Stimulated activated effector memory CD8-positive, alpha-beta T cell treated with anti-CD3 and anti-CD28 coated beads, Interleukin-12 subunit alpha, Interleukin-12 subunit beta, amount 100 ng/mL, for 72 hours (primary cell): ENCODE measurements at regions not wholly inside any gene's neighbourhood (a gene's known extent, or its start where the extent isn't known, plus 50 kb on each side); places are given as distances from the start of the nearest gene placed in this dataset.

Source experiments
- ATAC-seq: fragments of 150-1000 bp; cut with Tn5 transposase; 2 replicates; pipeline ENCODE4 v1.10.0; 2021
- DNase-seq, 2 donors: peaks; one replicate each; pipeline ENCODE4 v3.0.0; 2021 to 2022; ENCODE audit warnings: low spot score in 2 of 2
- H3K27ac Mint-ChIP-seq: one replicate; pipeline ENCODE4 v1.8.0; 2022; ENCODE audit warnings: mild to moderate bottlenecking, mixed read lengths
- H3K36me3 Mint-ChIP-seq: one replicate; pipeline ENCODE4 v1.8.0; 2022; ENCODE audit warnings: mild to moderate bottlenecking, mixed read lengths
- H3K4me1 Mint-ChIP-seq: one replicate; pipeline ENCODE4 v1.8.0; 2022; ENCODE audit warnings: mixed read lengths
- H3K4me3 Mint-ChIP-seq: one replicate; pipeline ENCODE4 v1.8.0; 2022; ENCODE audit warnings: mild to moderate bottlenecking, mixed read lengths
- H3K9me3 Mint-ChIP-seq: one replicate; pipeline ENCODE4 v1.8.0; 2022; ENCODE audit warnings: mixed read lengths

GRCh38 chr1:105872817-105873216 is 1183.7 kb upstream of the PRMT6 start:
- ATAC-seq, result no peak
- Mint-ChIP-seq H3K9me3 (peaks cover 16% of the 10 kb centered on the region), H3K27ac (no peak overlapping the region), H3K36me3 (no peaks in the 10 kb centered on the region), H3K4me1 (no peaks in the 10 kb centered on the region), H3K4me3 (no peak overlapping the region)
- no peak for DNase-seq

DNA sequence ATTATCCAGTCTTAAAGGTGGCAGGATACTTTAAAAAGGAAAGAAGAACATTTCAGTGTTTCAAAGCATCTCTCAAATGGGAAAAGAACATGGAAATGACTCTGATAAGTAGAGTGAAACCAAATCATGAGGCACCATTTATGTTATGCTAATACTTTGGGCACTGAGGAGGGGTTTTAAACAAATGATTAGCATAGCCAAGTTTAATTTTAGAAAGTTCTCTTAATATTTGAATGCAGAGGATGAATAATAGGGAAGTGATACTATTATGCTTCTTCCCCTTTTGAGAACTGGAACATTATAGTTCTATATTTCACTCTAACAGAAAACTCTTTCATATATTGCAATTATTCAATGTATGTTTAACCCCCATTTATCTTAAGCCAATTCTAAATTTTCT is 1181.9 kb upstream of the PRMT6 start:
- Mint-ChIP-seq H3K4me1 (no peaks in the 10 kb centered on the region), H3K9me3 (peaks cover 16% of the 10 kb centered on the region), H3K4me3 (no peak overlapping the region), H3K36me3 (no peaks in the 10 kb centered on the region), H3K27ac (no peak overlapping the region)
- DNase-seq (no peak), ATAC-seq (no peak)

DNA sequence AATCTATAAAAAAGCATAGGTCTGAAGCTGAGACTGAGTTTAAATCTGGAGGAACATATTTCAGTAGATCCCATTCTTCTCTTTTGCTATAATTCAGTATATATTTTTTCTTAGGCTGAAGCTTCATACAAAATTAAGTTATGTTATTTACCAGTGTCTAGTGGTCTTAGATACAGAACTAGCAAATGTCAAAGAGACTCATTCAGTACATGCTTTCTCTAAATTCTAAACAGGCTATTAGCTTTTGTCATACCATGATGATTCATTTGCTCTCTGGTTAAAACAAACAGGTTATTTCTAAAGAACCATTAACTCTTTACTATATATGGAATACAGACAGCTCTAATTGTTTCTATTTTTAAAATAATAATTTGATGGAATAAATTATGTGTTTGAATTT is 1170.2 kb upstream of the PRMT6 start:
- Mint-ChIP-seq H3K4me3 (no peak overlapping the region), H3K27ac (no peak overlapping the region), H3K4me1 (no peaks in the 10 kb centered on the region), H3K9me3 (peaks cover 26% of the 10 kb centered on the region), H3K36me3 (no peaks in the 10 kb centered on the region)
- DNase-seq (no peak), ATAC-seq (no peak)

GRCh38 chr1:105891308-105891707 is 1165.2 kb upstream of the PRMT6 start:
- no peaks in the 10 kb centered on the region for H3K36me3 Mint-ChIP-seq
- no peaks in the 10 kb centered on the region for H3K4me1 Mint-ChIP-seq
- no peak overlapping the region for H3K4me3 Mint-ChIP-seq
- H3K27ac Mint-ChIP-seq, result no peak overlapping the region
- DNase-seq (no peak), ATAC-seq (no peak)
- H3K9me3 Mint-ChIP-seq, result peaks cover 36% of the 10 kb centered on the region

- H3K4me3 Mint-ChIP-seq, result no peak overlapping the region
These were observed 1162.5 kb upstream of the PRMT6 start for GRCh38 chr1:105894006-105894405.

GRCh38 chr1:105909811-105910210 is 1146.7 kb upstream of the PRMT6 start:
- Mint-ChIP-seq H3K9me3 (peaks cover 13% of the 10 kb centered on the region), H3K36me3 (no peaks in the 10 kb centered on the region), H3K4me3 (no peak overlapping the region), H3K4me1 (no peaks in the 10 kb centered on the region), H3K27ac (no peak overlapping the region)
- ATAC-seq (no peak), DNase-seq (no peak)

More at GRCh38 chr1:105894006-105894405, 1162.5 kb upstream of the PRMT6 start:
- H3K27ac Mint-ChIP-seq, result no peak overlapping the region
- no peaks in the 10 kb centered on the region for H3K4me1 Mint-ChIP-seq
- no peak for DNase-seq
- no peak for ATAC-seq
- H3K9me3 Mint-ChIP-seq, result peaks cover 40% of the 10 kb centered on the region
- H3K36me3 Mint-ChIP-seq, result no peaks in the 10 kb centered on the region

GRCh38 chr1:105914403-105914802 is 1142.1 kb upstream of the PRMT6 start:
- Mint-ChIP-seq H3K27ac (no peak overlapping the region), H3K9me3 (peaks cover 15% of the 10 kb centered on the region), H3K4me1 (no peaks in the 10 kb centered on the region), H3K36me3 (no peaks in the 10 kb centered on the region), H3K4me3 (no peak overlapping the region)
- ATAC-seq, result no peak
- no peak for DNase-seq

GRCh38 chr1:105934806-105935205 is 1121.7 kb upstream of the PRMT6 start:
- Mint-ChIP-seq H3K36me3 (no peaks in the 10 kb centered on the region), H3K27ac (no peak overlapping the region), H3K4me3 (no peak overlapping the region), H3K4me1 (no peaks in the 10 kb centered on the region), H3K9me3 (peaks cover 17% of the 10 kb centered on the region)
- no peak for DNase-seq
- ATAC-seq, result no peak

DNA sequence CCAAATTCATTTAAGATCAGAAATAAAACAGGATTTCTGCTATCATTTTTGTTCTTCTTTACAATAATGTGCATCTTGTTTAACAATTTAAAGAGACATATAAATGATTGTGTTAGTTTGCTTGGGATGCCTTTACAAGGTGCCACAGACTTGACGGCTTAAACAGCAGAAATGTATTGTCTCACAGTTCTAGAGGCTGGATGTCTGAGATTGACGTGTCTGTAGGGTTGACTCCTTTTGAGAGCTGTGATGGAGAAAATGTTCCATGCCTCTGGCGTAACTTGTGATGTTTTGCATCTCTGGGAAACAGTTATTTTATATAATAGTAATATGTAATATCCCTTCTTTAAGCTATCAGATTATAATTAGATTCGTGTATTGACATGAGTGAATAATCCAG is 1091.6 kb upstream of the PRMT6 start:
- DNase-seq (no peak), ATAC-seq (no peak)
- H3K4me3 Mint-ChIP-seq, result no peak overlapping the region
- no peaks in the 10 kb centered on the region for H3K36me3 Mint-ChIP-seq
- peaks cover 15% of the 10 kb centered on the region for H3K9me3 Mint-ChIP-seq
- no peak overlapping the region for H3K27ac Mint-ChIP-seq
- H3K4me1 Mint-ChIP-seq, result no peaks in the 10 kb centered on the region

DNA sequence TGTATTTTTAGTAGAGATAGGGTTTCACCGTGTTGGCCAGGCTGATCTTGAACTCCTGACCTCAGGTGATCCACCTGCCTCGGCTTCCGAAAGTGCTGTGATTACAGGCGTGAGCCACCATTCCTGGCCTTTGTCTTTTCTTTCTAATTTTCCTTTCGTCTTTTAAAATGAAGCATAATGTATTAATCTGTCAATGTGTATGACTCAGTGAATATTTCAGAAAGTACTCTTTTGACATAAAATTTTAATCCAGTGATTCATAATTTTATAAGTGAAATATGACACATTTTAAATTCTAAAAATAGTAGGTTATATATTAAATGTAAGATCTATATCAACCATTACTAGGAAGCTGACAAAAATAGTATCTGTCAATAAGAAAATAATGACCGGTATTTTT is 1059.0 kb upstream of the PRMT6 start:
- DNase-seq (no peak), ATAC-seq (no peak)
- Mint-ChIP-seq H3K36me3 (no peaks in the 10 kb centered on the region), H3K4me1 (no peaks in the 10 kb centered on the region), H3K27ac (no peak overlapping the region), H3K4me3 (no peak overlapping the region), H3K9me3 (peaks cover 16% of the 10 kb centered on the region)

GRCh38 chr1:106022312-106022902 is 1034.1 kb upstream of the PRMT6 start:
- H3K4me3 Mint-ChIP-seq, result no peak overlapping the region
- DNase-seq, result no peak
- no peak overlapping the region for H3K27ac Mint-ChIP-seq
- no peaks in the 10 kb centered on the region for H3K4me1 Mint-ChIP-seq
- ATAC-seq, result no peak
- H3K36me3 Mint-ChIP-seq, result no peaks in the 10 kb centered on the region
- H3K9me3 Mint-ChIP-seq, result peaks cover 13% of the 10 kb centered on the region

DNA sequence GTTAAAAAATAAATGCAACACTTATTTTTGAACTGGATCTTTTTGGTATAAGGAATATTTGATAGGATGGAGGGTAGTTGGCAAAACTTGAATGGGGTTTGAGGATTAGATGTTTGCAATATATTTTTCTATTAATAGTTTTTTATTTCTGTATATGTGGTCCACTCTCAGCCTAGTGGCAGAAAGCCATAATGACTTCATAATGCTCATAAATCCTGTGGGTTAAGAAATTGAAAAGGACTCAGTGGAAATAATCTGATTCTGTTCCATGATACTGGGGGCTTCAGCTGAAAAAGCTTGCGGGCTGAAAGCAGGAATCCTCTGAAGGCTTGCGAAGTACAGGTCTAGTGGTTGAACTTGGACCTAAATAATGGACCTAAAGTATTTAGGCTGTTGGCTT is 1028.6 kb upstream of the PRMT6 start:
- Mint-ChIP-seq H3K36me3 (no peaks in the 10 kb centered on the region), H3K9me3 (peaks cover 12% of the 10 kb centered on the region), H3K27ac (no peak overlapping the region), H3K4me1 (no peaks in the 10 kb centered on the region), H3K4me3 (no peak overlapping the region)
- DNase-seq (no peak), ATAC-seq (no peak)

- H3K4me1 Mint-ChIP-seq, result no peaks in the 10 kb centered on the region
- no peak for ATAC-seq
- DNase-seq, result no peak
- no peaks in the 10 kb centered on the region for H3K36me3 Mint-ChIP-seq
- no peak overlapping the region for H3K27ac Mint-ChIP-seq
- peaks cover 30% of the 10 kb centered on the region for H3K9me3 Mint-ChIP-seq
- H3K4me3 Mint-ChIP-seq, result no peak overlapping the region
These were observed 1018.9 kb upstream of the PRMT6 start for GRCh38 chr1:106037526-106037925.

DNA sequence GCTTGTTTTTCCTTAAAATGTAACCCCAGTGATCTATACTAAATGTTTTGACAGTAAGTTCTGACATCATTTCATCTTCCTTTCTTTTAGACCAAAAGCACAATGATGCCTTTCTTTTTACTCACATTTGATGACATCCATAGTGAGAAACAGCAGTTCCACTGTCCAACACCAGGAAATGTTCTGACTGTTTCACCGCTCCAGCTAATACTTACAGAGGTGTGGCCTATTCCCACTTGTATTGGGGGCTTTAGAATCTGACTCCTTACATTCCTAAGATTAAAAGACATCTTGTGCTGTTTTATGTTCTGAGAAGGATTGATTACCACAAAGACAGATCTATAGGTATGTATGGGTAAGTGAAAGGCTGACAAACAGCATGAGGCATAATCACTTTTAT is 1018.2 kb upstream of the PRMT6 start:
- peaks cover 30% of the 10 kb centered on the region for H3K9me3 Mint-ChIP-seq
- no peaks in the 10 kb centered on the region for H3K36me3 Mint-ChIP-seq
- no peak overlapping the region for H3K27ac Mint-ChIP-seq
- no peaks in the 10 kb centered on the region for H3K4me1 Mint-ChIP-seq
- DNase-seq, result no peak
- ATAC-seq, result no peak
- no peak overlapping the region for H3K4me3 Mint-ChIP-seq

DNA sequence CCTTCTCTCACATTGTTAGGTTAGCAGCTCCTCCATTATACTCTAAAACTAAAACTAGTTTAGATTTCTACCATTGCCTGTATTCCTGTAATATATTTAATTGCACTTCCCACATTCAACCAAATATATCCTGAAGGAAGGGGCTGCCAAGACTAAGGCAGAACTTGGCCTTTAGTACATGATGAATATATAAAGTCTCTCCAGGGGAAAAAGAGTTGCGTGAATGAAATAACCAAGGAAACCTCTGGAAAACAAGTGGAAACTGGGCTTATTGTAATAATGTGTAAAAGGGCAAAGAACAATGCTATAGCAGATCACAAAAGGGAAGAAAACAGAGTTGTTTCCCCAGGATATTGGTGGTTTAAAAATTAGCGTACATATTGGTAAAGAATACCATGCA is 1012.5 kb upstream of the PRMT6 start:
- Mint-ChIP-seq H3K4me1 (no peaks in the 10 kb centered on the region), H3K27ac (no peak overlapping the region), H3K4me3 (no peak overlapping the region), H3K9me3 (peaks cover 23% of the 10 kb centered on the region), H3K36me3 (no peaks in the 10 kb centered on the region)
- no peak for ATAC-seq
- DNase-seq, result no peak

GRCh38 chr1:106047210-106047609 is 1009.3 kb upstream of the PRMT6 start:
- Mint-ChIP-seq H3K27ac (no peak overlapping the region), H3K36me3 (no peaks in the 10 kb centered on the region), H3K9me3 (peaks cover 21% of the 10 kb centered on the region), H3K4me1 (no peaks in the 10 kb centered on the region), H3K4me3 (no peak overlapping the region)
- no peak for ATAC-seq
- DNase-seq, result no peak

- H3K36me3 Mint-ChIP-seq, result no peaks in the 10 kb centered on the region
- H3K4me3 Mint-ChIP-seq, result no peak overlapping the region
- no peak for DNase-seq
- H3K27ac Mint-ChIP-seq, result no peak overlapping the region
- no peak for ATAC-seq
- peaks cover 15% of the 10 kb centered on the region for H3K9me3 Mint-ChIP-seq
- no peaks in the 10 kb centered on the region for H3K4me1 Mint-ChIP-seq
These were observed 1006.9 kb upstream of the PRMT6 start for GRCh38 chr1:106049595-106049994.
